ENCODE measurements at regions not wholly inside any gene's neighbourhood (a gene's known extent, or its start where the extent isn't known, plus 50 kb on each side); places are given as distances from the start of the nearest gene placed in this dataset.

DNA sequence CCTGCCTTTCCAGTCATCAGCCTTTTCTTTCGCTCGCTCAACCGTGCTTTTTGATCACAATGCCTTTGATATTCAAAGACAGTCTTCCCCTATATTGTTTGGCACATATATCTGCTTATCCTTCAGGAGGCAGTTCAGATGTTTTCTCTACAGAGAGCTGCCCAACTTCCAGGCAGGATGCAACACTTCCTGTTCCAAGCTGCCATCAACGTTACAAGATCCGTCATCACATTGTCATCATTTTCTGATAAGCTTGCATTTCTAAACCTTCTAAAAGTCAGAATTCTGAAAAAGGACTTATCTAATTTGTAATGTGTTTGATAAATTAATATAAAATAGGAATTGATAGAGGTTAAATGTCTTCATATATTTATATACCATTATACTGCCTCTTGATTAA is 574.2 kb downstream of the TBC1D4 start:
- no peaks in the 10 kb centered on the region for H3K36me3 ChIP-seq (replicated peaks in 1 of 2; ENCODE audit: control insufficient read depth in 1 of 2, insufficient read depth in 2 of 2, low read length in 2 of 2)
- POLR2A ChIA-PET = no interaction called here
- H3K9me3 ChIP-seq (ENCODE audit: low read length) = no peaks in the 10 kb centered on the region
- H2AFZ ChIP-seq (ENCODE audit: low read length) = no peak overlapping the region
- intact Hi-C loops (cut with micrococcal nuclease; ENCODE audit: unreplicated experiment) = no loop called here
- in situ Hi-C loops (cut with HindIII; ENCODE audit: extremely low pct_ligation_motif_present, low pct_unique_long_range_greater_than_20kb) = no loop called here
- no peak for TF ChIP-seq ZNF354B (CRISPR knock-in tag; IDR thresholded peaks at IDR 0.05)
- no peak for TF ChIP-seq HNRNPH1 (optimal IDR thresholded peaks at IDR 0.05; ENCODE audit: low read depth, low read length)
- no peak for TF ChIP-seq FLYWCH1 (CRISPR knock-in tag; IDR thresholded peaks at IDR 0.05)
- no peak for TF ChIP-seq SAP130 (CRISPR knock-in tag; IDR thresholded peaks at IDR 0.05; ENCODE audit: low read depth)
- TF ChIP-seq HMG20A (CRISPR knock-in tag; IDR thresholded peaks at IDR 0.05; ENCODE audit: borderline replicate concordance) = no peak
- TF ChIP-seq, protein P1, sequence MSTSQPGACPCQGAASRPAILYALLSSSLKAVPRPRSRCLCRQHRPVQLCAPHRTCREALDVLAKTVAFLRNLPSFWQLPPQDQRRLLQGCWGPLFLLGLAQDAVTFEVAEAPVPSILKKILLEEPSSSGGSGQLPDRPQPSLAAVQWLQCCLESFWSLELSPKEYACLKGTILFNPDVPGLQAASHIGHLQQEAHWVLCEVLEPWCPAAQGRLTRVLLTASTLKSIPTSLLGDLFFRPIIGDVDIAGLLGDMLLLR (CRISPR knock-in tag; IDR thresholded peaks at IDR 0.05) = no peak
- TF ChIP-seq HNRNPUL1 (IDR thresholded peaks at IDR 0.05; ENCODE audit: low read depth, low read length) = no peak
- no peak for TF ChIP-seq STAG1 (CRISPR knock-in tag; IDR thresholded peaks at IDR 0.05)
- no peak for TF ChIP-seq ZSCAN22 (CRISPR knock-in tag; IDR thresholded peaks at IDR 0.05)
- no peak for TF ChIP-seq CC2D1A (CRISPR knock-in tag; IDR thresholded peaks at IDR 0.05)
- TF ChIP-seq ZC3H13 (CRISPR knock-in tag; IDR thresholded peaks at IDR 0.05) = no peak
- no peak for TF ChIP-seq ZMYM4 (CRISPR knock-in tag; IDR thresholded peaks at IDR 0.05)
- no peak for TF ChIP-seq ZNF101 (CRISPR knock-in tag; IDR thresholded peaks at IDR 0.05; ENCODE audit: borderline replicate concordance, low read depth)
- TF ChIP-seq, protein P2, sequence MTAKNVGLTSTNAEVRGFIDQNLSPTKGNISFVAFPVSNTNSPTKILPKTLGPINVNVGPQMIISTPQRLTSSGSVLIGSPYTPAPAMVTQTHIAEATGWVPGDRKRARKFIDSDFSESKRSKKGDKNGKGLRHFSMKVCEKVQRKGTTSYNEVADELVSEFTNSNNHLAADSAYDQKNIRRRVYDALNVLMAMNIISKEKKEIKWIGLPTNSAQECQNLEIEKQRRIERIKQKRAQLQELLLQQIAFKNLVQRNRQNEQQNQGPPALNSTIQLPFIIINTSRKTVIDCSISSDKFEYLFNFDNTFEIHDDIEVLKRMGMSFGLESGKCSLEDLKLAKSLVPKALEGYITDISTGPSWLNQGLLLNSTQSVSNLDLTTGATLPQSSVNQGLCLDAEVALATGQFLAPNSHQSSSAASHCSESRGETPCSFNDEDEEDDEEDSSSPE (CRISPR knock-in tag; IDR thresholded peaks at IDR 0.05) = no peak
- no peak for TF ChIP-seq GZF1 (CRISPR knock-in tag; IDR thresholded peaks at IDR 0.05)
- no peak for TF ChIP-seq CHCHD3 (CRISPR knock-in tag; IDR thresholded peaks at IDR 0.05)
- TF ChIP-seq KLF13 (CRISPR knock-in tag; IDR thresholded peaks at IDR 0.05) = no peak
- no peak for TF ChIP-seq ZNF652 (CRISPR knock-in tag; IDR thresholded peaks at IDR 0.05; ENCODE audit: borderline replicate concordance, low read depth)
- H3K27ac ChIP-seq (ENCODE audit: extremely low read length, insufficient read depth, low read length) = no peak overlapping the region
- ATAC-seq (no peak), DNase-seq (ENCODE audit: low spot score) (no peak), FAIRE-seq (no peak)
- H3K79me2 ChIP-seq (ENCODE audit: insufficient read depth, low read length) = no peaks in the 10 kb centered on the region
- no peaks in the 10 kb centered on the region for H3K27me3 ChIP-seq (ENCODE audit: control insufficient read depth in 1 of 2, insufficient read depth in 2 of 2, low read length in 2 of 2)
- H3K4me3 ChIP-seq (replicated peaks in 1 of 3; ENCODE audit: insufficient read depth in 1 of 3, low read depth in 2 of 3, low read length in 3 of 3) = no peak overlapping the region
- CTCF ChIA-PET (ENCODE audit: low intra/inter-chr PET ratio, low total read pairs) = no interaction called here
- no peak overlapping the region for H3K9ac ChIP-seq (ENCODE audit: insufficient read depth, low read depth, low read length)
- no peaks in the 10 kb centered on the region for H4K20me1 ChIP-seq (ENCODE audit: insufficient read depth, low read length)
- no TSS peak for BruUV-seq (replicated peaks)
- 28% methylated on average over 5 of the region's 5 CpGs for WGBS (ENCODE audit: low lambda C conversion rate)
- no peaks in the 10 kb centered on the region for H3K4me1 ChIP-seq (ENCODE audit: insufficient read depth, low read length)
- no peak overlapping the region for H3K4me2 ChIP-seq (ENCODE audit: low read depth, low read length)
